Small intestine (tissue), 7 donors: ENCODE measurements at regions not wholly inside any gene's neighbourhood (a gene's known extent, or its start where the extent isn't known, plus 50 kb on each side); places are given as distances from the start of the nearest gene placed in this dataset.
A peak's percentile ranks its signal among the peaks of the same experiment; 100 is the strongest.

Experiments
- DNase-seq, 2 donors: peaks; one replicate each; pipeline versions ENCODE4 v3.0.0 to v3.0.0-alpha.2; 2013
- FAIRE-seq: peaks from 2 replicates; lab custom pipeline; 2012; peaks lifted over from hg19 to GRCh38; lab: Jason Lieb, UNC
- H3K27ac ChIP-seq, 3 donors: one replicate each; pipeline ENCODE4 v1.5.1; 2013; ENCODE audit warnings: low read length in 2 of 3, mild to moderate bottlenecking in 2 of 3, control low read depth in 1 of 3, inconsistent platforms in 1 of 3, low read depth in 1 of 3, moderate library complexity in 1 of 3
- H3K27me3 ChIP-seq, 3 donors: one replicate each; pipeline ENCODE4 v1.6.1; 2013; ENCODE audit warnings: low read length in 3 of 3, inconsistent platforms in 1 of 3; ENCODE audit not compliant: control insufficient read depth in 3 of 3, insufficient read depth in 3 of 3
- H3K36me3 ChIP-seq, 3 donors: one replicate each; pipeline ENCODE4 v1.6.1; 2013; ENCODE audit warnings: low read length in 3 of 3, inconsistent platforms in 1 of 3, low read depth in 1 of 3, mild to moderate bottlenecking in 1 of 3, moderate library complexity in 1 of 3; ENCODE audit not compliant: control insufficient read depth in 3 of 3, insufficient read depth in 2 of 3
- H3K4me1 ChIP-seq, 3 donors: one replicate each; pipeline ENCODE4 v1.6.1; 2013; ENCODE audit warnings: low read length in 2 of 3, inconsistent platforms in 1 of 3, low read depth in 1 of 3, mild to moderate bottlenecking in 1 of 3, moderate library complexity in 1 of 3; ENCODE audit not compliant: control insufficient read depth in 3 of 3, insufficient read depth in 2 of 3
- H3K4me3 ChIP-seq, 3 donors: one replicate each; pipeline ENCODE4 v1.5.1; 2013; ENCODE audit warnings: low read length in 3 of 3, control low read depth in 1 of 3, inconsistent platforms in 1 of 3, low read depth in 1 of 3, mild to moderate bottlenecking in 1 of 3, moderate library complexity in 1 of 3
- H3K9me3 ChIP-seq, 2 donors: one replicate each; pipeline ENCODE4 v1.6.1; 2013; ENCODE audit warnings: low read depth in 1 of 2, low read length in 1 of 2; ENCODE audit not compliant: control insufficient read depth in 2 of 2, insufficient read depth in 1 of 2
- WGBS, 3 donors: extraction: QIAGEN DNeasy Blood & Tissue Kit; methylation state at CpG; one replicate each; pipeline ENCODE4 v1.1.7; 2013; 5-methylcytosine and 5-hydroxymethylcytosine counted together
- donor health status: healthy with polysubstance abuse.
- donor health status: control.
- donor health status: control.
- donor health status: Bipolar disorder and iron deficiency.
- donor health status: healthy.

- Histone ChIP-seq H3K4me3 (no peak overlapping the region), H3K27me3 (no peaks in the 10 kb centered on the region), H3K27ac (no peak overlapping the region), H3K36me3 (no peaks in the 10 kb centered on the region), H3K4me1 (no peaks in the 10 kb centered on the region), H3K9me3 (no peaks in the 10 kb centered on the region)
- FAIRE-seq, result no peak
- 47 to 56% (median 54%) methylated on average over 8 of the region's 8 CpGs for WGBS, 3 donors
- no peak for DNase-seq
These were observed 565.7 kb upstream of the ANKRD30A start for GRCh38 chr10:36559412-36560400.

DNA sequence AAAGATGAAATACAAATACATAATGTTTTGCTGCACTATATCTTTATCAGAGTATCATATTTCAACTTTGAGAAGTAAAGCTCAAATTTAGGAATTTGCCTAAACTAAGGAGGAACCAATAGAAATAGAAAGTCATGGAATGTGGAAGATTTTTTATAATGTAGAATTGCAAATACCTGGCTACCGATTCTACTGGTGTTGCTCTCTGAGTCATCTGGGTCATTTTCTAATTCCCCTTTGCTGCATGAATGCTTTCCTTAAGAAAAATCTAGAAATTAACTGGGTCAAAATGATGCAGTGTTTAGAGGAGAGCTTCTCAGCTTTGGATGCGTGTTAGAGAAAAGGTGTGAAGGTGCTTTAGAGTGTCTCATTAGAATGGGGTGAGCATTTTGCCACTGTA is 568.9 kb upstream of the ANKRD30A start:
- FAIRE-seq, result no peak

GRCh38 chr10:36555036-36555435 is 570.4 kb upstream of the ANKRD30A start:
- Histone ChIP-seq H3K9me3 (no peaks in the 10 kb centered on the region), H3K27ac (no peak overlapping the region), H3K4me1 (no peaks in the 10 kb centered on the region), H3K27me3 (no peaks in the 10 kb centered on the region), H3K36me3 (no peaks in the 10 kb centered on the region), H3K4me3 (no peak overlapping the region)
- DNase-seq, result no peak
- 57 to 64% (median 64%) methylated on average over 2 of the region's 2 CpGs for WGBS, 3 donors
- FAIRE-seq, result no peak

More for the DNA sequence above, 568.9 kb upstream of the ANKRD30A start:
- no peak for DNase-seq
- WGBS, 3 donors, result 41 to 61% (median 57%) methylated on average over 2 of the region's 2 CpGs
- H3K27ac ChIP-seq, result no peak overlapping the region
- H3K27me3 ChIP-seq, result no peaks in the 10 kb centered on the region
- no peak overlapping the region for H3K4me3 ChIP-seq
- no peaks in the 10 kb centered on the region for H3K4me1 ChIP-seq
- H3K36me3 ChIP-seq, result no peaks in the 10 kb centered on the region
- H3K9me3 ChIP-seq, result no peaks in the 10 kb centered on the region

DNA sequence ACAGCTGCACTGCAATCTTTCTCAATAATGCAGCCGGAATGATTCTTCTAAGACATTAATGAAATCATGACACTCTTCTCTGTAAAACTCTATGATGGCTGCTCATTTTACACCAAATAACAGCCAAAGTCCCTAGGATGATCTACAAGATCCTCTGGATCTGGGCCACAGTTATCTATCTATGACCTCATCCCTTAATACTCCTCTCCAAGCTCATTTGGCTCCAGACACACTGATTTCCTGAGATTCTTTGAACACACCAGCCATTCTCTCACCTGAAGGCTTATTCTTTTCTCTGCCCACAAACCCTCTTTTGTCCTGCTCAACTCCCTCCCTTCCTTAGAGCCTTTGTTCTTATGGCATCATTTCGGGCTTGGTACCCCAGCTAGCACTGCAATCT is 577.4 kb upstream of the ANKRD30A start:
- Histone ChIP-seq H3K27ac (no peak overlapping the region), H3K9me3 (peaks cover 0 to 4% of the 10 kb centered on the region in 2 donors), H3K36me3 (no peaks in the 10 kb centered on the region), H3K27me3 (no peaks in the 10 kb centered on the region), H3K4me1 (no peaks in the 10 kb centered on the region), H3K4me3 (no peak overlapping the region)
- no peak for FAIRE-seq
- 69 to 82% (median 79%) methylated on average over 2 of the region's 2 CpGs for WGBS, 3 donors
- DNase-seq, result no peak

DNA sequence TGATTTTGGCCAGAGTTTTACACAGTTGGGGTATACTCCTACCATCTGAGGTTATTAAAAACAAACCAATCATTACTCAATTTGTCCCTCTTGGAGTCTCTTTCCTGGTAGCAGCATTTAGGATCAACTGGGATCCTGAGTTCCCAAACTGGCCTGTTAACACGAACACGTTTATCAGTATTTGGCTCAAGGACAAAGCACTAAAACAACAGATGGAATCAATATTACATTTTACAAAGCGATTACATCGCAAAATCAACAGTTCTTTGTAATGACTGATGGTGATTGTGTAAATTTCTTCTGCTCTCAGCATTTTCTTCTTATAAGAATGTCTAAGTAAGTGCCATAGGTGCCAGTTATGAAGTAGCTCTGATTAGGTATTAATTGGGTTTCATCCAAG is 582.9 kb upstream of the ANKRD30A start:
- FAIRE-seq, result no peak
- Histone ChIP-seq H3K9me3 (peaks cover 0 to 4% of the 10 kb centered on the region in 2 donors), H3K36me3 (no peaks in the 10 kb centered on the region), H3K4me1 (no peaks in the 10 kb centered on the region), H3K27me3 (no peaks in the 10 kb centered on the region), H3K4me3 (no peak overlapping the region), H3K27ac (no peak overlapping the region)
- 24 to 51% (median 27%) methylated on average over 4 of the region's 4 CpGs for WGBS, 3 donors
- DNase-seq, result no peak

GRCh38 chr10:36540611-36541010 is 584.8 kb upstream of the ANKRD30A start:
- Histone ChIP-seq H3K36me3 (no peaks in the 10 kb centered on the region), H3K27ac (no peak overlapping the region), H3K4me1 (no peaks in the 10 kb centered on the region), H3K4me3 (no peak overlapping the region), H3K9me3 (peaks cover 0 to 2% of the 10 kb centered on the region in 2 donors), H3K27me3 (no peaks in the 10 kb centered on the region)
- no peak for DNase-seq
- WGBS, 3 donors, result 85 to 86% (median 86%) methylated on average over 3 of the region's 3 CpGs
- no peak for FAIRE-seq

DNA sequence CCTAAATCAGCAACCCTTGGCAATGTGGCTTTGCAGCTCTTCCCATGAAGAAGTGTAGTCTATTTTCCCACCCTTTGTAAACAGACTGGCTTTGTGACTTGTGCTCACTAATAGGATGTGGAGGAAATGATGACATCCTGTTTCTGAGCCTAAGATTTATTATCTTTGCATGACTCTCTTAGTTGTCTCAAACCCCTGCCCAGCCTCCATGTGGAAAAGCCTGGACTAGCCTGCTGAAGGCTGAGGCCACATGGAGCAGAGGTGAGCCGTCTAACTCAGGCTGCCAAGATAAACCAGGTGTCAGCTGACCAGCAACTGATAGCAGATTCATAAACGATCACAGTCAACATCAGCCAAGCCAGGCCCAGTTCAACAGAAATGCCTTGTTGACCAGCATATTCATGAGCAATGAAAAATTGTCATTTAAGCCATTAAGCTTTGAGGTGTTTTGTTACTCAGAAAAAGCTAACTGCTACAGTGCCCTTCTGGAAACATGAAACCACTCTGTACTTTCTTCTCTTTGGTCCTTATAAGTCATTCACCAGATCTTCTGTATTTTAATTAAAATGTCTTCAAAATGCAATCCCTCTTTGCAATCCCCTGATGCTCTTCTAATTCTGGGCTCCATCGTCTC is 586.3 kb upstream of the ANKRD30A start:
- H3K4me3 ChIP-seq, result no peak overlapping the region
- FAIRE-seq (no peak), DNase-seq (peak in 1 of 2 donors; percentile 5)
- H3K9me3 ChIP-seq, result peaks cover 0 to 2% of the 10 kb centered on the region in 2 donors
- WGBS, 3 donors, result 31 to 37% (median 36%) methylated on average over 3 of the region's 3 CpGs
- no peaks in the 10 kb centered on the region for H3K36me3 ChIP-seq
- no peaks in the 10 kb centered on the region for H3K4me1 ChIP-seq
- no peaks in the 10 kb centered on the region for H3K27me3 ChIP-seq
- no peak overlapping the region for H3K27ac ChIP-seq

GRCh38 chr10:36534471-36535002 is 590.9 kb upstream of the ANKRD30A start:
- Histone ChIP-seq H3K27me3 (no peaks in the 10 kb centered on the region), H3K27ac (no peak overlapping the region), H3K4me3 (no peak overlapping the region), H3K9me3 (peaks cover 2% of the 10 kb centered on the region in 2 donors), H3K36me3 (no peaks in the 10 kb centered on the region), H3K4me1 (no peaks in the 10 kb centered on the region)
- FAIRE-seq, result no peak
- no peak for DNase-seq
- 67 to 75% (median 71%) methylated on average over 5 of the region's 5 CpGs for WGBS, 3 donors
